CD4-positive, alpha-beta T cell (primary cell): ENCODE measurements at regions not wholly inside any gene's neighbourhood (a gene's known extent, or its start where the extent isn't known, plus 50 kb on each side); places are given as distances from the start of the nearest gene placed in this dataset.

Experiments
- ATAC-seq: fragments of 200-7000 bp; cut with Tn5 transposase; one replicate; pipeline ENCODE4 v1.10.0; 2022; ENCODE audit warnings: mild to moderate bottlenecking; ENCODE audit not compliant: poor library complexity
- CTCF ChIA-PET: fragments of 350-600 bp; sonication (Branson Sonifier 250); formaldehyde crosslinking; loops from one replicate; lab custom pipeline; 2021; ENCODE audit warnings: antibody characterized with exemption, inconsistent platforms; lab: Charles Lee
- POLR2A ChIA-PET: fragments of 350-600 bp; sonication (Branson Sonifier 250); formaldehyde crosslinking; loops from one replicate; lab custom pipeline; 2021; ENCODE audit warnings: antibody characterized with exemption, inconsistent platforms; lab: Charles Lee
- DNase-seq, 14 experiments: peaks; one replicate each; pipeline ENCODE4 v3.0.0-alpha.2; 2013 to 2020; ENCODE audit warnings: mixed read lengths in 2 of 14
- H3K27ac ChIP-seq, 2 donors: one replicate each; pipeline versions ENCODE4 v1.5.1 to v1.7.0; 2013; ENCODE audit warnings: low read length in 2 of 2, low read depth in 1 of 2, mild to moderate bottlenecking in 1 of 2
- H3K27me3 ChIP-seq, 2 experiments: 1 replicate in 1 of 2; 2 replicates in 1 of 2; pipeline versions ENCODE4 v1.6.1 to v1.7.0; 2013; ENCODE audit warnings: low read length in 2 of 2, control low read depth in 1 of 2, mild to moderate bottlenecking in 1 of 2, moderate library complexity in 1 of 2; ENCODE audit not compliant: insufficient read depth in 2 of 2, control insufficient read depth in 1 of 2
- H3K36me3 ChIP-seq: one replicate; pipeline ENCODE4 v1.6.1; 2013; ENCODE audit warnings: low read length, control low read depth; ENCODE audit not compliant: insufficient read depth
- H3K4me1 ChIP-seq: one replicate; pipeline ENCODE4 v1.6.1; 2013; ENCODE audit warnings: low read length, control low read depth; ENCODE audit not compliant: insufficient read depth
- H3K4me3 ChIP-seq: one replicate; pipeline ENCODE4 v1.5.1; 2013; ENCODE audit warnings: mild to moderate bottlenecking, low read length, moderate library complexity
- H3K9me3 ChIP-seq, 2 experiments: 1 replicate in 1 of 2; 2 replicates in 1 of 2; pipeline versions ENCODE4 v1.6.1 to v1.7.0; 2013; ENCODE audit warnings: low read length in 2 of 2, mild to moderate bottlenecking in 2 of 2, control low read depth in 1 of 2, moderate library complexity in 1 of 2; ENCODE audit not compliant: control insufficient read depth in 1 of 2, insufficient read depth in 1 of 2
- H3K27ac Mint-ChIP-seq: one replicate; pipeline ENCODE4 v1.8.0; 2020; ENCODE audit warnings: mixed read lengths
- H3K27me3 Mint-ChIP-seq: one replicate; pipeline ENCODE4 v1.8.0; 2021; ENCODE audit warnings: mixed read lengths
- H3K36me3 Mint-ChIP-seq: one replicate; pipeline ENCODE4 v1.8.0; 2021; ENCODE audit warnings: low read depth, mixed read lengths
- H3K4me1 Mint-ChIP-seq: one replicate; pipeline ENCODE4 v1.8.0; 2021; ENCODE audit warnings: low read depth, mixed read lengths
- H3K4me3 Mint-ChIP-seq: one replicate; pipeline ENCODE4 v1.8.0; 2020; ENCODE audit warnings: mild to moderate bottlenecking, mixed read lengths
- H3K9me3 Mint-ChIP-seq: one replicate; pipeline ENCODE4 v1.8.0; 2020; ENCODE audit warnings: mixed read lengths
- intact Hi-C, 2 experiments: fragments of 100-400 bp; cut with DNase I in 1 of 2; cut with micrococcal nuclease in 1 of 2; formaldehyde crosslinking; loops; one replicate each; pipeline versions ENCODE4 v1.15.1 to v1.9.0; 2023 to 2025; cut with DNase I, micrococcal nuclease
- TF ChIP-seq, protein P1 (sequence below): fragments of 200-600 bp; IDR thresholded peaks from one replicate; pipeline ENCODE4 v1.8.0; 2022; ENCODE audit warnings: antibody characterized with exemption, mild to moderate bottlenecking

DNA sequence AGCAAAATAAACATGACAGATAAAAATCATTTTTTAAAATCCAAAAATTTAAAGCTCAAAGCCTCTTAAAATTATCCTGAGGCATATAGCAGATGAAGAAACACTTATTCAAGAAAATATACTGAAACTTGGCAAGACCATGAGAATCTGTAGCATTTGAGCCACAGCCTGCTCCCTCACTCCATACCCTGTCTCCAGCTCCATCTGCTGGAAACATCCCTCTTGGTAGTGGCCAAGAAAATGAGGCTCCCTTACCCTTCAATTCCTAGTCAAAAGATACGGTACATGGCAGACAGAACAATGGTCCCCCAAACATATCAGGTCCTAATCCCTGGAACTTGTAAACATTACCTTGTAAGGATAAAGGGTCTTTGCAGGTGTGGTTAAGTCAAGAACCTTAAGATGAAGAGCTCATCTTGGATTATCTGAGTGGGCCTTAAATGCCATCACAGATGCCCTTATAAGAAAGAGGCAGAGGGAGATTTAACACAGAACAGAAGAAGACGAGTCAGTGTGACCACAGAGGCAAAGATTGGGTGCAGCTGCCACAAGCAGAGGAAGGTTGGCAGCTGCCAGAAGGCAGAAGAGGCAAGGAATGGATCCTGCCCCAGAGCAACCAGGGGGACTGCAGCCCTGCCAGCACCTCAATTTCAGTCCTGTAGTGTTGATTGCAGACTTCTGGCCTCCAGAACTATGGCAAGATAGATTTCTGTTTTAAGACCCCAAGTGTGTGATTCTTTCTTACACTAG is 149.4 kb downstream of the ZNF248 start:
- no peaks in the 10 kb centered on the region for H3K9me3 Mint-ChIP-seq
- POLR2A ChIA-PET = no interaction called here
- H3K4me3 ChIP-seq = no peak overlapping the region
- no peaks in the 10 kb centered on the region for H3K4me1 Mint-ChIP-seq
- no peak for DNase-seq
- peaks cover 0 to 51% of the 10 kb centered on the region in 2 experiments for H3K9me3 ChIP-seq
- TF ChIP-seq, protein P1, sequence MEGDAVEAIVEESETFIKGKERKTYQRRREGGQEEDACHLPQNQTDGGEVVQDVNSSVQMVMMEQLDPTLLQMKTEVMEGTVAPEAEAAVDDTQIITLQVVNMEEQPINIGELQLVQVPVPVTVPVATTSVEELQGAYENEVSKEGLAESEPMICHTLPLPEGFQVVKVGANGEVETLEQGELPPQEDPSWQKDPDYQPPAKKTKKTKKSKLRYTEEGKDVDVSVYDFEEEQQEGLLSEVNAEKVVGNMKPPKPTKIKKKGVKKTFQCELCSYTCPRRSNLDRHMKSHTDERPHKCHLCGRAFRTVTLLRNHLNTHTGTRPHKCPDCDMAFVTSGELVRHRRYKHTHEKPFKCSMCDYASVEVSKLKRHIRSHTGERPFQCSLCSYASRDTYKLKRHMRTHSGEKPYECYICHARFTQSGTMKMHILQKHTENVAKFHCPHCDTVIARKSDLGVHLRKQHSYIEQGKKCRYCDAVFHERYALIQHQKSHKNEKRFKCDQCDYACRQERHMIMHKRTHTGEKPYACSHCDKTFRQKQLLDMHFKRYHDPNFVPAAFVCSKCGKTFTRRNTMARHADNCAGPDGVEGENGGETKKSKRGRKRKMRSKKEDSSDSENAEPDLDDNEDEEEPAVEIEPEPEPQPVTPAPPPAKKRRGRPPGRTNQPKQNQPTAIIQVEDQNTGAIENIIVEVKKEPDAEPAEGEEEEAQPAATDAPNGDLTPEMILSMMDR = no peak
- no peaks in the 10 kb centered on the region for H3K36me3 ChIP-seq
- intact Hi-C loops = no loop called here
- H3K36me3 Mint-ChIP-seq = no peaks in the 10 kb centered on the region
- H3K4me1 ChIP-seq = no peaks in the 10 kb centered on the region
- no peak overlapping the region for H3K4me3 Mint-ChIP-seq
- H3K27ac Mint-ChIP-seq = no peak overlapping the region
- H3K27ac ChIP-seq = no peak overlapping the region
- no peaks in the 10 kb centered on the region for H3K27me3 ChIP-seq
- no peaks in the 10 kb centered on the region for H3K27me3 Mint-ChIP-seq
- no peak for ATAC-seq
- CTCF ChIA-PET = no interaction called here

DNA sequence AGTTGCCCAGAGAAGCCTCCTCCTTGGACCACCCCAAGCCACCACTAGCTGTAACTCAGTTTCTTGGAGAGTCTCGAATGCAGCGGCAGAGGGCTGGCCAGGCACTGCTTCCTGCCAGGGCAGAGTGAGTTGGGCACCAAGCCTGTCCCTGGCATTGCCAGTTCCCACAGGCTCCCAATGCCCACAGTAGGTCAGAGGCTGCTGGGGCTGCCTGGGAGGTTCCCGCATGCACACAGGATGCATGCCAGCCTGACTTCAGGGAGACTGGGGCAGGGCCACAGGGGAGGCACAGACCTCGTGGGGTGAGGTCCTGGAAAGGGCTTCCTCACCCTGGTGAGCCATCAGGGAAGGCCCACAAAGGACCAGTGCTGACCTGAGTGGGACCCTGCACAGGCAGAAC is 152.8 kb downstream of the ZNF248 start:
- DNase-seq = no peak
- H3K36me3 ChIP-seq = no peaks in the 10 kb centered on the region

DNA sequence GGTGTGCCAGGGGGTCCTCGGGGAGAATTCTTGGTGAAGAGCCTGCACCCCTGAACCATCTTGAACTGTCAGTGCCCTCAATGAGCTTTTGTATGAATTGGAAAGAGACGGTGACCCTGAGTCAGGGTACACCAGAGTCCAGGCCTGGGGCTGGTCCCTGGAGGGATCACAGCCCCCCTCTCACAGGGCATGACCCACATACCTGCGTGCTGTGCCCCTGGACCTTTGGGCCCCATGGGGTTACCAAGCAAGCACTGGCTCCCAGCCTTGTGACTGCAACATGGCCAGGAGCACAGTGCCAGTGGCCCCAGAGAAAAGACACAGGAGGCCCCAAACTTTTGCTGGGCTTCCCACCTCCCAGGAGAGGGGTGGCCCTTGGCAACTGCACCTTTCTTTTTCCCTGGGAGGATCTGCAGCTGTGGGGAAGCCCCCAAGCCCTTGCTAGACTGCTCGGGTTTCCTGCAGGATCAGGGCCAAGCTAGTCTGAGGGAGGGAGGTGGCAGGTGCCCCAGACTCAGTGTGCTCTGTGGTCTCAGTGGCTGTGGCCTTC is 153.5 kb downstream of the ZNF248 start:
- intact Hi-C loops = no loop called here
- Mint-ChIP-seq H3K27me3 (no peaks in the 10 kb centered on the region), H3K9me3 (peaks cover 4% of the 10 kb centered on the region)

More for the DNA sequence above, 152.8 kb downstream of the ZNF248 start:
- Histone ChIP-seq H3K4me3 (no peak overlapping the region), H3K4me1 (no peaks in the 10 kb centered on the region), H3K27ac (no peak overlapping the region), H3K27me3 (no peaks in the 10 kb centered on the region), H3K9me3 (peaks cover 0 to 52% of the 10 kb centered on the region in 2 experiments)
- no peak overlapping the region for H3K27ac Mint-ChIP-seq
- intact Hi-C loops = no loop called here
- H3K4me3 Mint-ChIP-seq = no peak overlapping the region
- no peak for ATAC-seq
- no peaks in the 10 kb centered on the region for H3K4me1 Mint-ChIP-seq
- peaks cover 2% of the 10 kb centered on the region for H3K9me3 Mint-ChIP-seq
- ChIA-PET POLR2A (no interaction called here), CTCF (no interaction called here)
- no peaks in the 10 kb centered on the region for H3K27me3 Mint-ChIP-seq
- H3K36me3 Mint-ChIP-seq = no peaks in the 10 kb centered on the region
- TF ChIP-seq, protein P1 = no peak

More for the DNA sequence above, 153.5 kb downstream of the ZNF248 start:
- ChIA-PET CTCF (no interaction called here), POLR2A (no interaction called here)
- Histone ChIP-seq H3K4me1 (no peaks in the 10 kb centered on the region), H3K36me3 (no peaks in the 10 kb centered on the region), H3K27ac (no peak overlapping the region), H3K9me3 (peaks cover 0 to 55% of the 10 kb centered on the region in 2 experiments), H3K4me3 (no peak overlapping the region), H3K27me3 (no peaks in the 10 kb centered on the region)
- Mint-ChIP-seq H3K4me1 (no peaks in the 10 kb centered on the region), H3K36me3 (no peaks in the 10 kb centered on the region), H3K27ac (no peak overlapping the region), H3K4me3 (no peak overlapping the region)
- DNase-seq (no peak), ATAC-seq (no peak)
- TF ChIP-seq, protein P1 = no peak
